ENCODE measurements at regions not wholly inside any gene's neighbourhood (a gene's known extent, or its start where the extent isn't known, plus 50 kb on each side); places are given as distances from the start of the nearest gene placed in this dataset.

GRCh38 chr3:110457508-110457907, 614.1 kb upstream of the NECTIN3 start:
- CTCF ChIA-PET: no interaction called here
- WGBS (ENCODE audit: insufficient coverage): 94% methylated on average over 4 of the region's 5 CpGs
- no peak for DNase-seq

DNA sequence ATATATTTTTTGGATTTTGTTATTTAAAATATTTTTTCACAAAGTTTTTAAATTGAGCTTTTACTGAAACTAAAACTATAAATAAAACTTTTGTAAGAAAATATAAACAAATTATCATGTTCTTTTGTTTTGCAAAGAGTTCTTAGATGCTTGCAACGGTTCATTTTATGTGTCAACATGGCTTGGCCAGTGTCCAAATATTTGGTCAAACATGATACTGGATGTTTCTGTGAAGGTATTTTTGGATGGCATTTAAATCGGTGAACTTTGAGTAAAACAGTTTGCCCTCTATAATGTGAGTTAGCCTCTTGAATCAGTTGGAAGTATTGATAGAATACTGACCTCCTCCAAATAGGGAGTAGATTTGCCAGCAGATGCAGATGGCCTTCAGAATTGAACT, 612.6 kb upstream of the NECTIN3 start:
- peaks cover 0 to 5% (median 0%) of the 10 kb centered on the region in 5 experiments for H3K9me3 ChIP-seq (ENCODE audit: control extremely low read depth in 1 of 5, control insufficient read depth in 4 of 5, insufficient read depth in 2 of 5, low read depth in 1 of 5, low read length in 4 of 5)
- H3K4me1 ChIP-seq (ENCODE audit: control extremely low read depth in 1 of 4, control insufficient read depth in 4 of 4, insufficient read depth in 4 of 4, low read length in 3 of 4): no peaks in the 10 kb centered on the region
- H3K36me3 ChIP-seq (ENCODE audit: control insufficient read depth in 4 of 4, insufficient read depth in 4 of 4, low read length in 3 of 4): no peaks in the 10 kb centered on the region
- no peak for DNase-seq
- CTCF ChIA-PET: interaction anchor here (1.2 to 1.5 kb wide), 2 partner anchors 16 to 27 kb away, joined by 3 to 4 read pairs; no protein-coding TSS in a partner anchor
- POLR2A ChIA-PET: interaction anchor here (0.6 kb wide), 1 partner anchor 269 kb away, joined by 5 read pairs; no protein-coding TSS in a partner anchor
- 100% methylated on average over 1 of the region's 2 CpGs for WGBS (ENCODE audit: insufficient coverage)
- no peaks in the 10 kb centered on the region for H3K27me3 ChIP-seq (replicated peaks in 2 of 5; ENCODE audit: control insufficient read depth in 4 of 5, insufficient read depth in 5 of 5, low read length in 4 of 5)
- no peak overlapping the region for H3K4me3 ChIP-seq (ENCODE audit: control insufficient read depth in 1 of 7, extremely low read depth in 1 of 7, insufficient read depth in 4 of 7, low read depth in 2 of 7, low read length in 6 of 7)
- H3K27ac ChIP-seq (ENCODE audit: insufficient read depth in 1 of 2, low read depth in 1 of 2, low read length in 2 of 2, poor library complexity in 1 of 2, severe bottlenecking in 2 of 2): no peak overlapping the region

More at GRCh38 chr3:110457508-110457907, 614.1 kb upstream of the NECTIN3 start:
- Histone ChIP-seq H3K4me3 (ENCODE audit: control insufficient read depth in 1 of 7, extremely low read depth in 1 of 7, insufficient read depth in 4 of 7, low read depth in 2 of 7, low read length in 6 of 7) (no peak overlapping the region), H3K27ac (ENCODE audit: insufficient read depth in 1 of 2, low read depth in 1 of 2, low read length in 2 of 2, poor library complexity in 1 of 2, severe bottlenecking in 2 of 2) (no peak overlapping the region), H3K27me3 (replicated peaks in 2 of 5; ENCODE audit: control insufficient read depth in 4 of 5, insufficient read depth in 5 of 5, low read length in 4 of 5) (no peaks in the 10 kb centered on the region), H3K9me3 (ENCODE audit: control extremely low read depth in 1 of 5, control insufficient read depth in 4 of 5, insufficient read depth in 2 of 5, low read depth in 1 of 5, low read length in 4 of 5) (peaks cover 0 to 5% (median 0%) of the 10 kb centered on the region in 5 experiments), H3K36me3 (ENCODE audit: control insufficient read depth in 4 of 4, insufficient read depth in 4 of 4, low read length in 3 of 4) (no peaks in the 10 kb centered on the region), H3K4me1 (ENCODE audit: control extremely low read depth in 1 of 4, control insufficient read depth in 4 of 4, insufficient read depth in 4 of 4, low read length in 3 of 4) (no peaks in the 10 kb centered on the region)
- POLR2A ChIA-PET: no interaction called here

DNA sequence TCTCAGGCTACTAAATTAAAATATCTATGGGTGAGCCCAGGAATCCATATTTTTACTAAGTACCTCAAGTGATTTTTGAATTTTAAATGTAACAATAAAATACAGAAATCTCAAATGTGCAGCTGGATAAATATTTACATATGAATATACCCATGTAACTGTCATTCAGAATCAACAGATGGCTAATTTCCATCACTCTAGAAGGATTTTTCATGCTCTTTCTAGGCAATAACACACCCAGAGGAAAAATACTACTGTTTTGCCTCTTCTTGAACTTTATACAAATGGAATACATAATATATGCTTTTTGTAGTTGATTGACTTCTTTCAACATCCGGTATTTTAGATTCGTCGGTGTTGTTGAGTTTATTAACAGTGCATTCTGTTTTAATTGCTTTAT, 601.3 kb upstream of the NECTIN3 start:
- Histone ChIP-seq H3K36me3 (ENCODE audit: control insufficient read depth in 4 of 4, insufficient read depth in 4 of 4, low read length in 3 of 4) (no peaks in the 10 kb centered on the region), H3K27me3 (replicated peaks in 2 of 5; ENCODE audit: control insufficient read depth in 4 of 5, insufficient read depth in 5 of 5, low read length in 4 of 5) (no peaks in the 10 kb centered on the region), H3K9me3 (ENCODE audit: control extremely low read depth in 1 of 5, control insufficient read depth in 4 of 5, insufficient read depth in 2 of 5, low read depth in 1 of 5, low read length in 4 of 5) (no peaks in the 10 kb centered on the region), H3K4me3 (ENCODE audit: control insufficient read depth in 1 of 7, extremely low read depth in 1 of 7, insufficient read depth in 4 of 7, low read depth in 2 of 7, low read length in 6 of 7) (no peak overlapping the region), H3K4me1 (ENCODE audit: control extremely low read depth in 1 of 4, control insufficient read depth in 4 of 4, insufficient read depth in 4 of 4, low read length in 3 of 4) (no peaks in the 10 kb centered on the region), H3K27ac (ENCODE audit: insufficient read depth in 1 of 2, low read depth in 1 of 2, low read length in 2 of 2, poor library complexity in 1 of 2, severe bottlenecking in 2 of 2) (no peak overlapping the region)
- DNase-seq: no peak
- ChIA-PET CTCF (interaction anchor here (0.6 kb wide), 1 partner anchor 731 kb away, joined by 3 read pairs; no protein-coding TSS in a partner anchor), POLR2A (no interaction called here)
- WGBS (ENCODE audit: insufficient coverage): no CpG with 5 or more reads among the region's 3 CpGs

DNA sequence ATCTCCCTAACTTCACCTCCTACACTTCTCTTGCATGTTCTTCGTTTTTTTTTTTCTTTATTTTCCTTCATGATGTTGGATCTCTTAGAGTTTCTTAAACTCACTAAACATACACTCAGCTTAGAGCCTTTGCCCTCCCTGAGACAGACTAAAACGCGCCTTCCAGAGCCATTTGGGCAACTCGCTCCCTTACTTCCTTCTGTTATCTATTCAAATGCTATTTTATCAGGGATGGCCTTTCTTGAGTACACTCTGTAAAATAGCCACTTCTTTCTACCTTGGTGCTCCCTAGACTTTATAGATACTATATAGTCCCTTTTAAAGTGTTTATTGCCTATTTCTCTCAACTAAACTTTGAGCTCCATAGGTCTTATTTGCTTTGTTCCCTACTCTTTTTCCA, 598.2 kb upstream of the NECTIN3 start:
- no peaks in the 10 kb centered on the region for H3K36me3 ChIP-seq (ENCODE audit: control insufficient read depth in 4 of 4, insufficient read depth in 4 of 4, low read length in 3 of 4)
- 97% methylated on average over 4 of the region's 4 CpGs for WGBS (ENCODE audit: insufficient coverage)
- CTCF ChIA-PET: no interaction called here

GRCh38 chr3:110474397-110474796, 597.2 kb upstream of the NECTIN3 start:
- H3K4me1 ChIP-seq (ENCODE audit: control extremely low read depth in 1 of 4, control insufficient read depth in 4 of 4, insufficient read depth in 4 of 4, low read length in 3 of 4): no peaks in the 10 kb centered on the region
- WGBS (ENCODE audit: insufficient coverage): 100% methylated on average over 1 of the region's 2 CpGs
- no peaks in the 10 kb centered on the region for H3K9me3 ChIP-seq (ENCODE audit: control extremely low read depth in 1 of 5, control insufficient read depth in 4 of 5, insufficient read depth in 2 of 5, low read depth in 1 of 5, low read length in 4 of 5)
- H3K27me3 ChIP-seq (replicated peaks in 2 of 5; ENCODE audit: control insufficient read depth in 4 of 5, insufficient read depth in 5 of 5, low read length in 4 of 5): no peaks in the 10 kb centered on the region
- H3K27ac ChIP-seq (ENCODE audit: insufficient read depth in 1 of 2, low read depth in 1 of 2, low read length in 2 of 2, poor library complexity in 1 of 2, severe bottlenecking in 2 of 2): no peak overlapping the region
- no peaks in the 10 kb centered on the region for H3K36me3 ChIP-seq (ENCODE audit: control insufficient read depth in 4 of 4, insufficient read depth in 4 of 4, low read length in 3 of 4)
- no peak overlapping the region for H3K4me3 ChIP-seq (ENCODE audit: control insufficient read depth in 1 of 7, extremely low read depth in 1 of 7, insufficient read depth in 4 of 7, low read depth in 2 of 7, low read length in 6 of 7)
- ChIA-PET POLR2A (no interaction called here), CTCF (interaction anchor here (1.4 kb wide), 1 partner anchor 16 kb away, joined by 4 read pairs; no protein-coding TSS in a partner anchor)
- no peak for DNase-seq

More for the DNA sequence above, 598.2 kb upstream of the NECTIN3 start:
- POLR2A ChIA-PET: no interaction called here
- Histone ChIP-seq H3K4me3 (ENCODE audit: control insufficient read depth in 1 of 7, extremely low read depth in 1 of 7, insufficient read depth in 4 of 7, low read depth in 2 of 7, low read length in 6 of 7) (no peak overlapping the region), H3K27me3 (replicated peaks in 2 of 5; ENCODE audit: control insufficient read depth in 4 of 5, insufficient read depth in 5 of 5, low read length in 4 of 5) (no peaks in the 10 kb centered on the region), H3K4me1 (ENCODE audit: control extremely low read depth in 1 of 4, control insufficient read depth in 4 of 4, insufficient read depth in 4 of 4, low read length in 3 of 4) (no peaks in the 10 kb centered on the region), H3K27ac (ENCODE audit: insufficient read depth in 1 of 2, low read depth in 1 of 2, low read length in 2 of 2, poor library complexity in 1 of 2, severe bottlenecking in 2 of 2) (no peak overlapping the region), H3K9me3 (ENCODE audit: control extremely low read depth in 1 of 5, control insufficient read depth in 4 of 5, insufficient read depth in 2 of 5, low read depth in 1 of 5, low read length in 4 of 5) (no peaks in the 10 kb centered on the region)
- no peak for DNase-seq

- H3K9me3 ChIP-seq (ENCODE audit: control extremely low read depth in 1 of 5, control insufficient read depth in 4 of 5, insufficient read depth in 2 of 5, low read depth in 1 of 5, low read length in 4 of 5): peaks cover 0 to 4% (median 0%) of the 10 kb centered on the region in 5 experiments
- no peak for DNase-seq
- WGBS (ENCODE audit: insufficient coverage): 100% methylated on average over 1 of the region's 4 CpGs
- ChIA-PET CTCF (no interaction called here), POLR2A (no interaction called here)
- no peaks in the 10 kb centered on the region for H3K36me3 ChIP-seq (ENCODE audit: control insufficient read depth in 4 of 4, insufficient read depth in 4 of 4, low read length in 3 of 4)
- H3K4me1 ChIP-seq (ENCODE audit: control extremely low read depth in 1 of 4, control insufficient read depth in 4 of 4, insufficient read depth in 4 of 4, low read length in 3 of 4): no peaks in the 10 kb centered on the region
- H3K27me3 ChIP-seq (replicated peaks in 2 of 5; ENCODE audit: control insufficient read depth in 4 of 5, insufficient read depth in 5 of 5, low read length in 4 of 5): no peaks in the 10 kb centered on the region
- H3K4me3 ChIP-seq (ENCODE audit: control insufficient read depth in 1 of 7, extremely low read depth in 1 of 7, insufficient read depth in 4 of 7, low read depth in 2 of 7, low read length in 6 of 7): no peak overlapping the region
- no peak overlapping the region for H3K27ac ChIP-seq (ENCODE audit: insufficient read depth in 1 of 2, low read depth in 1 of 2, low read length in 2 of 2, poor library complexity in 1 of 2, severe bottlenecking in 2 of 2)
Observed at GRCh38 chr3:110478377-110479054, 593.1 kb upstream of the NECTIN3 start.

GRCh38 chr3:110479731-110480130, 591.9 kb upstream of the NECTIN3 start:
- no peak for DNase-seq
- no peaks in the 10 kb centered on the region for H3K27me3 ChIP-seq (replicated peaks in 2 of 5; ENCODE audit: control insufficient read depth in 4 of 5, insufficient read depth in 5 of 5, low read length in 4 of 5)
- H3K36me3 ChIP-seq (ENCODE audit: control insufficient read depth in 4 of 4, insufficient read depth in 4 of 4, low read length in 3 of 4): no peaks in the 10 kb centered on the region
- no peak overlapping the region for H3K27ac ChIP-seq (ENCODE audit: insufficient read depth in 1 of 2, low read depth in 1 of 2, low read length in 2 of 2, poor library complexity in 1 of 2, severe bottlenecking in 2 of 2)
- ChIA-PET CTCF (no interaction called here), POLR2A (no interaction called here)
- no peak overlapping the region for H3K4me3 ChIP-seq (ENCODE audit: control insufficient read depth in 1 of 7, extremely low read depth in 1 of 7, insufficient read depth in 4 of 7, low read depth in 2 of 7, low read length in 6 of 7)
- WGBS (ENCODE audit: insufficient coverage): 83% methylated on average over 1 of the region's 2 CpGs
- H3K4me1 ChIP-seq (ENCODE audit: control extremely low read depth in 1 of 4, control insufficient read depth in 4 of 4, insufficient read depth in 4 of 4, low read length in 3 of 4): no peaks in the 10 kb centered on the region
- H3K9me3 ChIP-seq (ENCODE audit: control extremely low read depth in 1 of 5, control insufficient read depth in 4 of 5, insufficient read depth in 2 of 5, low read depth in 1 of 5, low read length in 4 of 5): peaks cover 0 to 8% (median 0%) of the 10 kb centered on the region in 5 experiments

Measured in common myeloid progenitor, CD34-positive (primary cell).